Activated CD8-positive, alpha-beta memory T cell treated with anti-CD3 and anti-CD28 coated beads, Interleukin-2, amount 50 U/mL, for 24 hours (primary cell): ENCODE measurements at regions not wholly inside any gene's neighbourhood (a gene's known extent, or its start where the extent isn't known, plus 50 kb on each side); places are given as distances from the start of the nearest gene placed in this dataset.

ENCODE experiments used
- DNase-seq: peaks from one replicate; pipeline ENCODE4 v3.0.0-alpha.2; 2020; ENCODE audit errors: extremely low read depth

DNA sequence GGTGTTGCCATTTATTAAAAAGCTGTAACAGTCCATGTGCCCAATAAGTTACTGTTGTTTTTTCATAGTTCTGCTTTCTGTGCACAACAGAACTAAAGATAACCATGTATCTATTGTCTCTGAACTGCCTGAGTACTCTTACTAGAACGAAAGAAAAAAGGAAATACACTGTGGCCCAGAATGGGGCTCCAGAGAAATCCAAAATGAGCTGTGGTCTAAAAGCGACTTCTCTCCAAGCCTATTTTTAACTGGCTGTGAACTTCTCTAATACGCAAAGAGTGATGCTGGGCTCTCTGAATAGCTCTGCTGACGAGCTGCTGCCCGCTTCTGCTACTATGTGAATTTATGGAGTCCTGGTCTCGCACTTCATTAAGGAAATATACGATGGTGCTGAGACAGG lies 56.2 kb upstream of the LPP start:
- no peak for DNase-seq

DNA sequence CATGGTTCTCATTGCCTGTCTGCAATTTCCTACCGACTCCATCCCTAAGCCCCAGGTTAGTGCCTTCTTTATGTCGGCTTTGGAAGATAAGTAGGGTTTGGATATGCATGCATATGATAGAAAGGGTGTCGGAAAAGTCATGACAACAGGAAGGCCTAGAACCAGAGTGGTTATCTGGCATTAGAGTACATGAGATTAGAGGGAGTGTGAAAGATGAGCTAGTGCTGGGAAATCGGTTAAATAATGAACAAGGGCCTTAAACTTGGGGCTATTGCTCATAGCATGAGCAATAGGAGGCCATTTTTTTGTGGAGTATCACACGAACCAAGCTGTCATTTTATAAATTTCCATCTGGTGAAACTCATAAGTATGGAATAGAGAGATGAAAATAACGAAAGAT lies 54.0 kb upstream of the LPP start:
- no peak for DNase-seq

DNA sequence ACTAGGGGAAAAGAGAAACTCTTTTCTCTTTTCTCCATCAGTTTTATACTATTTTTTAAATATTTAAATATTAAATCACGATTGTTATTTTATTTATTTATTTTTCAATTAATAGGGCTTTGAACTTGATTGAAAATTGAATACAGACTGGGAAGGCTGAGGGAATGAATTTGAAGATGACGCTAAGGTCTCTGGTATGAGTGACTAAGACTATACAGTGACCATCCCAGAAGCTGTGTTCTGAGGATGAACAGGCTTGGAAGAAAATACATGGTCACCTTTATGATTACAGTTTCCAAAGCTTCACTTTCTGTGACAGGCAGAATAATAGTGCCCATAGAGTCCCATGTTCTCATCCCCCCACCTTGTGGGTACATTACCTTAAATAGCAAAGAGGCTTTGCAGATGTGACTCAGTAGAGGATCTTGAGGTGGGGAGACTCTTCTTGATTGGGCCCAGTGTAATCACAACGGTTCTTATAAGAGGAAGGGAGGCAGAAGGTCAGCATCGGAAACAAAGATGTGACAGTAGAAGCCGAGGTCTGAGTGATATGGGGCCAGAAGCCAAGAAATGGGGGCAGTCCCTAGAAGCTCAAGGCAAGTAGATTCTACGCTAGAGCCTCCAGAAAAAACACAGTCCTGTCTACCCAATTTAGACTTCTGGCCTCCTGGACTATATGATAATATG lies 51.0 kb upstream of the LPP start:
- DNase-seq, result no peak

DNA sequence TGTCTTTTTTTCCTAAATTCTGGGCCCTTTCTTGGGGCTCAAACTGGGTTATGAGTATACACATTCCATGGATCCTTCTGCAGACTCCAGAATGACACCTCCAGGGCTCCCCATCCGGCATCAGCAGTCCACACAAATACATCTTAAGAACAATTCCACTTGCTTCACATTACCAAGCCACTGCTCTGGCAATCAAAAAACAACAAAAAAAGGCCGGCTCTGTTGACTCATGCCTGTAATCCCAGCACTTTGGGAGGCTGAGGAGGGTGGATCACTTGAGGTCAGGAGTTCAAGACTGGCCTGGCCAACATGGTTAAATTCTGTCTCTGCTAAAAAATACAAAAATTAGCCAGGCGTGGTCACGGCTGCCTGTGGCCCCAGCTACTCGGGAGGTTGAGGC lies 49.9 kb upstream of the LPP start:
- DNase-seq, result no peak
